ENCODE measurements at regions not wholly inside any gene's neighbourhood (a gene's known extent, or its start where the extent isn't known, plus 50 kb on each side); places are given as distances from the start of the nearest gene placed in this dataset.
"Not testable (repeated sequence)": the region's sequence is repeated elsewhere in the genome, so short reads cannot be mapped to it uniquely, and the experiment has no call there.

DNA sequence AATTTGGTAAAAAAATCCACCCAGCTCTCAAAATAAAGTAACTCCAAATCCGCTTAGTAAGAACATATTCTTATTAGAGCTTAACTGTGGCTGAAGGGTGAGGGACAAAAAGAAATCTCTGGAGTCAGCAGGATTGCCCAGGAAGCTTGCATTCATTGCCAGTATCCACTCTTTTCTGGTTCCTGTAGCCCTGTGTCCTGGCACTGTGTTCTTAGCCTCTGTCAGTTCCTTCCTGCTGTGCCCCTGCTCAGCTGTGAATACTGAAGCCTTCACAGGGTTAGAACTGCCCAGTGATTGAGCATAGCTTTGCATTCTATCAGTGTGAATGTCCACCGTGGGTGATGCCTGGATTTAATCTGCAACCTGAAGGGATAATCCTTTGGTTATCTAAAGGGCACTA, 266.9 kb upstream of the PELI2 start:
- DNase-seq (ENCODE audit: low spot score in 2 of 2) = no peak
- Histone ChIP-seq H3K4me3 (no peak overlapping the region), H3K36me3 (replicated peaks) (no peaks in the 10 kb centered on the region), H3K4me1 (peaks cover 16% of the 10 kb centered on the region), H3K27me3 (ENCODE audit: low read depth) (no peaks in the 10 kb centered on the region), H3K9me3 (no peaks in the 10 kb centered on the region)
- in situ Hi-C loops (cut with MboI; ENCODE audit: low sequenced_read_pairs) = no loop called here

- in situ Hi-C loops (cut with MboI; ENCODE audit: low sequenced_read_pairs) = no loop called here
- Histone ChIP-seq H3K36me3 (replicated peaks) (no peaks in the 10 kb centered on the region), H3K9me3 (no peaks in the 10 kb centered on the region), H3K27me3 (ENCODE audit: low read depth) (no peaks in the 10 kb centered on the region), H3K4me3 (no peak overlapping the region), H3K4me1 (peaks cover 10% of the 10 kb centered on the region)
- DNase-seq (ENCODE audit: low spot score in 2 of 2) = no peak
Observed at GRCh38 chr14:55851961-55852360, 266.2 kb upstream of the PELI2 start.

GRCh38 chr14:55855751-55856150, 262.5 kb upstream of the PELI2 start:
- Histone ChIP-seq H3K9me3 (0 out of 2 replicates have a peak, but pooled peaks cover 4% of the 10 kb centered on the region), H3K27me3 (ENCODE audit: low read depth) (no peaks in the 10 kb centered on the region), H3K36me3 (replicated peaks) (no peaks in the 10 kb centered on the region), H3K4me1 (no peaks in the 10 kb centered on the region), H3K4me3 (no peak overlapping the region)
- in situ Hi-C loops (cut with MboI; ENCODE audit: low sequenced_read_pairs) = no loop called here
- DNase-seq (ENCODE audit: low spot score in 2 of 2) = no peak

DNA sequence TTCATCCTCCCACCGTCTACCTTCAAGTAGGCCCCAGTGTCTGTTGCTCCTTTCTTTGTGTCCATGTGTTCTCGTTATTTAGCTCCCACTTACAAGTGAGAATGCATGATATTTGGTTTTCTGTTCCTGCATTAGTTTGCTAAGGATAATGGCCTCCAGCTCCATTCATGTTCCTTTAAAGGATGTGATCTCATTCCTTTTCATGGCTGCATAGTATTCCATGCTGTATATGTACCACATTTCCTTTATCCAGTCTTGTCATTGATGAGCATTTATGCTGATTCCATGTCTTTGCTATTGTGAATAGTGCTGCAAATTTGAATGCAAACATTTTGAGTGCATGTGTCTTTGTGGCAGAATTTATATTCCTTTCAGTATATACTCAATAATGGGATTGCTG, 259.6 kb upstream of the PELI2 start:
- Histone ChIP-seq H3K4me3 (no peak overlapping the region), H3K36me3 (replicated peaks) (no peaks in the 10 kb centered on the region), H3K27me3 (ENCODE audit: low read depth) (no peaks in the 10 kb centered on the region), H3K4me1 (no peaks in the 10 kb centered on the region), H3K9me3 (peaks cover 8% of the 10 kb centered on the region; the same call in 1 of the 2 replicates)
- no peak for DNase-seq (ENCODE audit: low spot score in 2 of 2)
- in situ Hi-C loops (cut with MboI; ENCODE audit: low sequenced_read_pairs) = no loop called here

GRCh38 chr14:55861561-55861960, 256.6 kb upstream of the PELI2 start:
- H3K4me1 ChIP-seq; H3K4me3 ChIP-seq; H3K9me3 ChIP-seq; DNase-seq (ENCODE audit: low spot score in 2 of 2); H3K27me3 ChIP-seq (ENCODE audit: low read depth); H3K36me3 ChIP-seq (replicated peaks): not testable (repeated sequence)
- in situ Hi-C loops (cut with MboI; ENCODE audit: low sequenced_read_pairs) = loop anchor here (10.0 kb wide), 1 partner anchor 483 kb away; no protein-coding TSS in a partner anchor

- H3K36me3 ChIP-seq (replicated peaks) = no peaks in the 10 kb centered on the region
- peak; percentile 77 to 84 for DNase-seq (ENCODE audit: low spot score in 2 of 2)
- H3K4me3 ChIP-seq = no peak overlapping the region
- H3K27me3 ChIP-seq (ENCODE audit: low read depth) = no peaks in the 10 kb centered on the region
- H3K4me1 ChIP-seq = peaks cover 9% of the 10 kb centered on the region
- H3K9me3 ChIP-seq = peaks cover 8% of the 10 kb centered on the region; the same call in 1 of the 2 replicates
- in situ Hi-C loops (cut with MboI; ENCODE audit: low sequenced_read_pairs) = loop anchor here (10.0 kb wide), 1 partner anchor 480 kb away; no protein-coding TSS in a partner anchor
Observed at GRCh38 chr14:55864890-55865655, 253.1 kb upstream of the PELI2 start.

GRCh38 chr14:55867311-55867710, 250.9 kb upstream of the PELI2 start:
- DNase-seq (ENCODE audit: low spot score in 2 of 2) = no peak
- H3K27me3 ChIP-seq (ENCODE audit: low read depth) = no peaks in the 10 kb centered on the region
- H3K36me3 ChIP-seq (replicated peaks) = no peaks in the 10 kb centered on the region
- in situ Hi-C loops (cut with MboI; ENCODE audit: low sequenced_read_pairs) = loop anchor here (10.0 kb wide), 1 partner anchor 477 kb away; no protein-coding TSS in a partner anchor
- H3K9me3 ChIP-seq = no peaks in the 10 kb centered on the region
- peaks cover 9% of the 10 kb centered on the region for H3K4me1 ChIP-seq
- no peak overlapping the region for H3K4me3 ChIP-seq

GRCh38 chr14:55867719-55868118, 250.5 kb upstream of the PELI2 start:
- H3K4me1 ChIP-seq = peaks cover 9% of the 10 kb centered on the region
- no peaks in the 10 kb centered on the region for H3K9me3 ChIP-seq
- no peaks in the 10 kb centered on the region for H3K27me3 ChIP-seq (ENCODE audit: low read depth)
- in situ Hi-C loops (cut with MboI; ENCODE audit: low sequenced_read_pairs) = loop anchor here (10.0 kb wide), 1 partner anchor 477 kb away; no protein-coding TSS in a partner anchor
- DNase-seq (ENCODE audit: low spot score in 2 of 2) = no peak
- H3K4me3 ChIP-seq = no peak overlapping the region
- no peaks in the 10 kb centered on the region for H3K36me3 ChIP-seq (replicated peaks)

- no peaks in the 10 kb centered on the region for H3K9me3 ChIP-seq
- in situ Hi-C loops (cut with MboI; ENCODE audit: low sequenced_read_pairs) = loop anchor here (10.0 kb wide), 1 partner anchor 475 kb away; no protein-coding TSS in a partner anchor
- H3K36me3 ChIP-seq (replicated peaks) = no peaks in the 10 kb centered on the region
- H3K4me3 ChIP-seq = no peak overlapping the region
- peaks cover 6% of the 10 kb centered on the region for H3K4me1 ChIP-seq
- no peak for DNase-seq (ENCODE audit: low spot score in 2 of 2)
- H3K27me3 ChIP-seq (ENCODE audit: low read depth) = no peaks in the 10 kb centered on the region
Observed at GRCh38 chr14:55869397-55870049, 248.7 kb upstream of the PELI2 start.

- no peak for DNase-seq (ENCODE audit: low spot score in 2 of 2)
- Histone ChIP-seq H3K36me3 (replicated peaks) (no peaks in the 10 kb centered on the region), H3K4me1 (no peaks in the 10 kb centered on the region), H3K9me3 (no peaks in the 10 kb centered on the region), H3K27me3 (ENCODE audit: low read depth) (no peaks in the 10 kb centered on the region), H3K4me3 (no peak overlapping the region)
- in situ Hi-C loops (cut with MboI; ENCODE audit: low sequenced_read_pairs) = no loop called here
Observed at GRCh38 chr14:55873169-55873568, 245.0 kb upstream of the PELI2 start.

- no peak for DNase-seq (ENCODE audit: low spot score in 2 of 2)
- H3K36me3 ChIP-seq (replicated peaks) = no peaks in the 10 kb centered on the region
Observed at GRCh38 chr14:55874785-55875184, 243.4 kb upstream of the PELI2 start.

DNA sequence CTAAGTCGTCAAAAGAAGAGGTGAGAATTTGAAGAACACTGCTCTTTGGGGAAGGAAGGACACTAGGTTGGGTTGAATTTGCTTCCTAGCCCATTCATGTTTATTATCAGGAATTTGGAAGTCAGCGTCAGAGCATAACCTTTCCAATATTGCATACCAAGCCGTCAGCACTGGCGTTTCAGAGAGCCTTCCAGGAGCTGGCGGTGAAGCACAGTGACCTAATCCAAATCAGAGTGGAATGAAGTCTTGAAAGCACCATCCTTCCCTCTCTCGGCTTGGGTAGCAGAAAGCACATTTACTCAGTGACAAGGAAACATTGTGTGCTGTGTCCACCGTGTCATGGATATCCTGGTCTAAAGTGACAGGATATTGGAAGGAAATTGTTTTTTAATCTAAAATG, 240.3 kb upstream of the PELI2 start:
- Histone ChIP-seq H3K4me3 (no peak overlapping the region), H3K27me3 (ENCODE audit: low read depth) (no peaks in the 10 kb centered on the region), H3K9me3 (no peaks in the 10 kb centered on the region), H3K36me3 (replicated peaks) (no peaks in the 10 kb centered on the region), H3K4me1 (no peaks in the 10 kb centered on the region)
- no peak for DNase-seq (ENCODE audit: low spot score in 2 of 2)
- in situ Hi-C loops (cut with MboI; ENCODE audit: low sequenced_read_pairs) = no loop called here

More at GRCh38 chr14:55874785-55875184, 243.4 kb upstream of the PELI2 start:
- H3K4me3 ChIP-seq = no peak overlapping the region
- in situ Hi-C loops (cut with MboI; ENCODE audit: low sequenced_read_pairs) = no loop called here
- H3K9me3 ChIP-seq = no peaks in the 10 kb centered on the region
- H3K27me3 ChIP-seq (ENCODE audit: low read depth) = no peaks in the 10 kb centered on the region
- H3K4me1 ChIP-seq = no peaks in the 10 kb centered on the region

DNA sequence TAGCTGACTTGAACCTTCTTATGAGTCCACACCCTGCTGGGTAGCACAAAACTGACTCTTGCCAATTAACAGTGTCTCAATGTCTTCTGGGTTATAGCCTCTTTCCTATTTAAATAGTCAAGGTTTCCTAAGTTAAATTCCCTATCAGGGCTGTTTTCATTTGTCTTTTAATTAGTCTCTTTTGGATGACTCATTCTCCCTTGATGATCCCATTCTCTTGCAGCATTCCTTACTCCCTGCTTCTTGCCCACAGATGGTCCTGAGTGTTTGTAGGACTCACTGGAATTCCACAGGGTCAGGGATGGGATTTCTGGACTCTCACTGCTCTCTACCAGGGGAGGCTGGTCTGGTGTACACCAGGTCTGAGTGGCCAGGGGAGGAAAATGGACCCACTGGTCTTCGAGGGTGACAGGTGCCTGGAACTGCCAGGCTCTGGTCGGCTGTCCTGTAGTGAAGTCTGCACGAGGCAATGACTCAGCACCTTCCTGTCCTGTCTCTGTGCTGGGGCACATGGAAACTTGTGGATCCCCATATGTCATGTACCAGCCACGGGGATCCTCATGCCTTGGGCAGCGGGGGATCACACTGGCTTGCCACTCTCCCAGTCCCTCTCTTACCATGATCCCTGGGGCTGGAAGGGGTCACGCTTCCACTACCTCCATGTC, 236.5 kb upstream of the PELI2 start:
- in situ Hi-C loops (cut with MboI; ENCODE audit: low sequenced_read_pairs) = no loop called here
- Histone ChIP-seq H3K27me3 (ENCODE audit: low read depth) (no peaks in the 10 kb centered on the region), H3K36me3 (replicated peaks) (no peaks in the 10 kb centered on the region), H3K4me3 (no peak overlapping the region), H3K4me1 (no peaks in the 10 kb centered on the region), H3K9me3 (no peaks in the 10 kb centered on the region)
- no peak for DNase-seq (ENCODE audit: low spot score in 2 of 2)

DNA sequence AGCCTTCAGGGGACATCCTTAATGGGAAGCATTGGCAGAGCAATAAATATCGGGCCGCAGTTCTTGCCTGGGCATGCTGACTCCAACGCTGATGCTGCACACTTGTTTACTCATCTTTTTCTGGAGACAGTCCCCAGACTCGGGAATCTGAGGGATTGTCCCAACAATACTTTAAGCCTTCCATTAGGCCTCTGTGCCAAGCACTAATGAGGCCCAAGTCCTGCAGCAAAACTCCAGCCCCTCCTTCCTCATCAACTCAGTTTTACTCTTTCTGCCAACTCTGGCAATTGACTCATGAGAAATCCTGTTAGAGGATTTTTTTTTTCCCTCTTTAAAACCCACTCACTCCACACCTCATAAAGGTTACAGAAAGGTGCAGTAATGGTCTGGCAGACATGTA, 233.4 kb upstream of the PELI2 start:
- Histone ChIP-seq H3K4me3 (no peak overlapping the region), H3K4me1 (no peaks in the 10 kb centered on the region; the same call in 1 of the 2 replicates), H3K9me3 (no peaks in the 10 kb centered on the region), H3K27me3 (ENCODE audit: low read depth) (no peaks in the 10 kb centered on the region), H3K36me3 (replicated peaks) (no peaks in the 10 kb centered on the region)
- DNase-seq (ENCODE audit: low spot score in 2 of 2) = no peak
- in situ Hi-C loops (cut with MboI; ENCODE audit: low sequenced_read_pairs) = no loop called here
